ENCODE measurements at regions not wholly inside any gene's neighbourhood (a gene's known extent, or its start where the extent isn't known, plus 50 kb on each side); places are given as distances from the start of the nearest gene placed in this dataset.
A peak's percentile ranks its signal among the peaks of the same experiment; 100 is the strongest.

DNA sequence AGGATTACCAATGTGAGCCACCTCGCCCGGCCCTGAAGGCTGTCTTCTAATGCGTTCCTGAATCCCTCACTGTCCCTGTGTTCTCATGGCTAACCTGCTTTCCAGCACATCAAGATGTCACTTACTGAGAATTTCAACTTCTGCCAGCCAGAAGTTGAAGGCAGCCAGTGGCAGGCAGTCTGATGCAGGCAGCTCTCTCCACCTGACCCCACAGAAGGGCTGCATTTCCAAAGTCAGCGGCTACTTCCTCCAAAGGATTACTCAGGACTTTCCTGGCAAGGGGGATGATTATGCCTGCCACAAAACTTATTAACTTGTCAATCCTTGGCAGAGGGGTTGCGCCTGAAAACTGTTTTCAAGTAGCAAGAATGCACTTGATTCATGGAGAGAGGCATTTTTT lies 1219.4 kb downstream of the TYW1 start:
- no peak overlapping the region for H3K14ac ChIP-seq (ENCODE audit: insufficient read length)
- FAIRE-seq = no peak
- H4K20me1 ChIP-seq (replicated peaks in 1 of 2; ENCODE audit: control insufficient read depth in 1 of 2, insufficient read depth in 2 of 2, low read length in 2 of 2) = no peaks in the 10 kb centered on the region
- H2AK5ac ChIP-seq (ENCODE audit: low read depth, low read length) = no peak overlapping the region
- no peaks in the 10 kb centered on the region for H3K27me3 ChIP-seq (replicated peaks in 1 of 4; ENCODE audit: control insufficient read depth in 3 of 4, extremely low read depth in 1 of 4, insufficient read depth in 3 of 4, low read length in 3 of 4)
- no peak overlapping the region for H4K91ac ChIP-seq (replicated peaks; ENCODE audit: insufficient read length, low read length)
- H2BK5ac ChIP-seq (ENCODE audit: low read depth, low read length) = no peak overlapping the region
- H3K23ac ChIP-seq (ENCODE audit: insufficient read length) = no peak overlapping the region
- H3K23me2 ChIP-seq (ENCODE audit: low read depth, low read length) = no peaks in the 10 kb centered on the region
- H3K4ac ChIP-seq (replicated peaks; ENCODE audit: insufficient read length, low read depth, low read length) = no peak overlapping the region
- H2BK15ac ChIP-seq (ENCODE audit: low read length) = no peak overlapping the region; the same call in 1 of the 2 replicates
- H3K4me3 ChIP-seq (ENCODE audit: extremely low read depth in 1 of 4, insufficient read depth in 2 of 4, low read depth in 3 of 4, low read length in 4 of 4) = no peak overlapping the region
- ChIA-PET POLR2A (ENCODE audit: partially characterized antibody) (no interaction called here), CTCF (ENCODE audit: partially characterized antibody) (interaction anchor here (0.6 to 0.7 kb wide), 2 partner anchors 242 to 875 kb away, joined by 3 read pairs; no protein-coding TSS in a partner anchor)
- H2BK12ac ChIP-seq (ENCODE audit: low read depth, low read length) = no peak overlapping the region
- 91% methylated on average over 4 of the region's 5 CpGs; no CpG with 5 or more reads in 1 of the 2 experiments for WGBS, 2 experiments (ENCODE audit: extremely low coverage in 1 of 2, insufficient coverage in 1 of 2, insufficient read length in 1 of 2, insufficient replicate concordance in 2 of 2, low coverage in 1 of 2, low lambda C conversion rate in 2 of 2, missing lambda C conversion rate in 1 of 2)
- H2BK120ac ChIP-seq (replicated peaks; ENCODE audit: low read depth, low read length) = no peak overlapping the region
- H3K79me1 ChIP-seq (ENCODE audit: low read depth, low read length) = no peaks in the 10 kb centered on the region
- no peak for DNase-seq (ENCODE audit: low read depth in 1 of 2, low spot score in 2 of 2)
- no peak overlapping the region for H4K5ac ChIP-seq (ENCODE audit: insufficient read length, low read depth, low read length)
- H3K27ac ChIP-seq (ENCODE audit: low read depth, low read length) = no peak overlapping the region
- no peak overlapping the region for H4K8ac ChIP-seq (ENCODE audit: extremely low read depth, insufficient read depth, low read length)
- H3K18ac ChIP-seq (ENCODE audit: extremely low read depth, low read length) = no peak overlapping the region; the same call in 1 of the 2 replicates
- H3K36me3 ChIP-seq (ENCODE audit: control insufficient read depth in 2 of 4, insufficient read depth in 4 of 4, low read length in 3 of 4) = no peaks in the 10 kb centered on the region
- H2BK20ac ChIP-seq (ENCODE audit: low read length) = no peak overlapping the region
- H3K79me2 ChIP-seq (ENCODE audit: control insufficient read depth in 1 of 2, insufficient read depth in 2 of 2, low read length in 2 of 2) = no peaks in the 10 kb centered on the region
- 0 out of 2 replicates have a peak overlapping the region, but pooled peaks have one; percentile 4 for H2AFZ ChIP-seq (ENCODE audit: low read length)
- no peak overlapping the region for H3K9ac ChIP-seq (replicated peaks in 1 of 4; ENCODE audit: extremely low read depth in 1 of 4, low read depth in 3 of 4, low read length in 3 of 4)
- H3K4me1 ChIP-seq (replicated peaks in 1 of 4; ENCODE audit: control insufficient read depth in 3 of 4, insufficient read depth in 4 of 4, low read length in 3 of 4) = 0 out of 7 replicates have a peak, but pooled peaks cover 0 to 3% (median 0%) of the 10 kb centered on the region in 4 experiments
- no peaks in the 10 kb centered on the region; a peak in 1 of 4 replicates for H3K9me3 ChIP-seq (ENCODE audit: insufficient read depth in 2 of 2, low read depth in 1 of 2, low read length in 1 of 2)
- no peak overlapping the region for H3K4me2 ChIP-seq (ENCODE audit: insufficient read depth in 1 of 2, low read depth in 2 of 2, low read length in 2 of 2)
- H3K56ac ChIP-seq (replicated peaks; ENCODE audit: insufficient read length, low read depth, low read length) = no peak overlapping the region
- TF ChIP-seq KDM5A (IDR thresholded peaks at IDR 0.05; ENCODE audit: low read length) (no peak), ZNF274 (IDR thresholded peaks at IDR 0.05; ENCODE audit: borderline replicate concordance, extremely low read depth, low read length) (no peak), EGR1 (IDR thresholded peaks at IDR 0.05; ENCODE audit: borderline replicate concordance, low read depth, low read length) (no peak), SIN3A (conservative IDR thresholded peaks at IDR 0.05 in 1 of 2, IDR thresholded peaks at IDR 0.05 in 1 of 2; ENCODE audit: low read depth in 1 of 2, low read length in 2 of 2) (no peak), EP300 (IDR thresholded peaks at IDR 0.05; ENCODE audit: borderline replicate concordance in 1 of 2, low read depth in 2 of 2, low read length in 2 of 2) (no peak), SAP30 (IDR thresholded peaks at IDR 0.05; ENCODE audit: insufficient read depth, insufficient replicate concordance, low read length) (no peak), GTF2F1 (IDR thresholded peaks at IDR 0.05; ENCODE audit: borderline replicate concordance, low read depth, low read length) (no peak), JUN (IDR thresholded peaks at IDR 0.05; ENCODE audit: low read depth, low read length) (no peak), TBP (IDR thresholded peaks at IDR 0.05; ENCODE audit: low read depth, low read length) (no peak), BACH1 (IDR thresholded peaks at IDR 0.05; ENCODE audit: low read length) (no peak)
- TF ChIP-seq, protein P1, sequence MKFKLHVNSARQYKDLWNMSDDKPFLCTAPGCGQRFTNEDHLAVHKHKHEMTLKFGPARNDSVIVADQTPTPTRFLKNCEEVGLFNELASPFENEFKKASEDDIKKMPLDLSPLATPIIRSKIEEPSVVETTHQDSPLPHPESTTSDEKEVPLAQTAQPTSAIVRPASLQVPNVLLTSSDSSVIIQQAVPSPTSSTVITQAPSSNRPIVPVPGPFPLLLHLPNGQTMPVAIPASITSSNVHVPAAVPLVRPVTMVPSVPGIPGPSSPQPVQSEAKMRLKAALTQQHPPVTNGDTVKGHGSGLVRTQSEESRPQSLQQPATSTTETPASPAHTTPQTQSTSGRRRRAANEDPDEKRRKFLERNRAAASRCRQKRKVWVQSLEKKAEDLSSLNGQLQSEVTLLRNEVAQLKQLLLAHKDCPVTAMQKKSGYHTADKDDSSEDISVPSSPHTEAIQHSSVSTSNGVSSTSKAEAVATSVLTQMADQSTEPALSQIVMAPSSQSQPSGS (IDR thresholded peaks at IDR 0.05; ENCODE audit: low read length) = no peak

Measured in H1 (cell line).